CMK (cell line): ENCODE measurements at regions not wholly inside any gene's neighbourhood (a gene's known extent, or its start where the extent isn't known, plus 50 kb on each side); places are given as distances from the start of the nearest gene placed in this dataset.
"Not testable (repeated sequence)": the region's sequence is repeated elsewhere in the genome, so short reads cannot be mapped to it uniquely, and the experiment has no call there.

Experiments
- DNase-seq: peaks from one replicate; pipeline ENCODE4 v3.0.0-alpha.2; 2010; ENCODE audit warnings: low read depth

GRCh38 chr4:112708772-112709171 lies 71.8 kb downstream of the LARP7 start:
- DNase-seq = no peak

GRCh38 chr4:112714922-112715901 lies 78.3 kb downstream of the LARP7 start:
- no peak for DNase-seq

- no peak for DNase-seq
Observed at GRCh38 chr4:112717856-112718255, 80.9 kb downstream of the LARP7 start.

GRCh38 chr4:112721627-112722026 lies 84.7 kb downstream of the LARP7 start:
- no peak for DNase-seq

- DNase-seq = no peak
Observed at GRCh38 chr4:112726041-112726440, 89.1 kb downstream of the LARP7 start.

GRCh38 chr4:112727728-112728127 lies 90.8 kb downstream of the LARP7 start:
- DNase-seq = not testable (repeated sequence)

GRCh38 chr4:112731715-112732114 lies 94.8 kb downstream of the LARP7 start:
- no peak for DNase-seq

GRCh38 chr4:112732142-112732541 lies 95.2 kb downstream of the LARP7 start:
- DNase-seq = no peak

- no peak for DNase-seq
Observed at GRCh38 chr4:112735474-112735951, 98.6 kb downstream of the LARP7 start.

- no peak for DNase-seq
Observed at GRCh38 chr4:112736718-112737135, 99.8 kb downstream of the LARP7 start.

GRCh38 chr4:112739442-112739841 lies 102.5 kb downstream of the LARP7 start:
- DNase-seq = no peak

- no peak for DNase-seq
Observed at GRCh38 chr4:112747036-112747435, 110.1 kb downstream of the LARP7 start.

- DNase-seq = no peak
Observed at GRCh38 chr4:112748352-112748878, 111.5 kb downstream of the LARP7 start.

- not testable (repeated sequence) for DNase-seq
Observed at GRCh38 chr4:112750749-112751148, 113.8 kb downstream of the LARP7 start.

GRCh38 chr4:112751447-112751846 lies 114.5 kb downstream of the LARP7 start:
- no peak for DNase-seq

- no peak for DNase-seq
Observed at GRCh38 chr4:112752061-112752460, 115.1 kb downstream of the LARP7 start.

- DNase-seq = no peak
Observed at GRCh38 chr4:112752510-112752909, 115.6 kb downstream of the LARP7 start.

GRCh38 chr4:112753333-112753732 lies 116.4 kb downstream of the LARP7 start:
- no peak for DNase-seq

GRCh38 chr4:112759313-112759712 lies 122.4 kb downstream of the LARP7 start:
- no peak for DNase-seq

GRCh38 chr4:112765317-112765974 lies 128.5 kb downstream of the LARP7 start:
- DNase-seq = peak; percentile 29

- DNase-seq = no peak
Observed at GRCh38 chr4:112766422-112766821, 129.5 kb downstream of the LARP7 start.

- no peak for DNase-seq
Observed at GRCh38 chr4:112767386-112767785, 130.4 kb downstream of the LARP7 start.

- no peak for DNase-seq
Observed at GRCh38 chr4:112770114-112770513, 133.2 kb downstream of the LARP7 start.
